B cell (primary cell): ENCODE measurements at regions not wholly inside any gene's neighbourhood (a gene's known extent, or its start where the extent isn't known, plus 50 kb on each side); places are given as distances from the start of the nearest gene placed in this dataset.

Experiments
- EZH2 ChIP-seq: IDR thresholded peaks from 2 replicates; pipeline ENCODE4 v1.6.1; 2012; ENCODE audit warnings: borderline replicate concordance, low read depth, mild to moderate bottlenecking, moderate library complexity, low read length; ENCODE audit not compliant: insufficient read depth, poor library complexity, severe bottlenecking
- TF ChIP-seq, protein P1 (sequence below): fragments of 200-600 bp; IDR thresholded peaks from one replicate; pipeline ENCODE4 v1.8.0; 2022; ENCODE audit warnings: antibody characterized with exemption, mild to moderate bottlenecking

GRCh38 chr11:21986361-21986760, 206.5 kb upstream of the ANO5 start:
- TF ChIP-seq, protein P1, sequence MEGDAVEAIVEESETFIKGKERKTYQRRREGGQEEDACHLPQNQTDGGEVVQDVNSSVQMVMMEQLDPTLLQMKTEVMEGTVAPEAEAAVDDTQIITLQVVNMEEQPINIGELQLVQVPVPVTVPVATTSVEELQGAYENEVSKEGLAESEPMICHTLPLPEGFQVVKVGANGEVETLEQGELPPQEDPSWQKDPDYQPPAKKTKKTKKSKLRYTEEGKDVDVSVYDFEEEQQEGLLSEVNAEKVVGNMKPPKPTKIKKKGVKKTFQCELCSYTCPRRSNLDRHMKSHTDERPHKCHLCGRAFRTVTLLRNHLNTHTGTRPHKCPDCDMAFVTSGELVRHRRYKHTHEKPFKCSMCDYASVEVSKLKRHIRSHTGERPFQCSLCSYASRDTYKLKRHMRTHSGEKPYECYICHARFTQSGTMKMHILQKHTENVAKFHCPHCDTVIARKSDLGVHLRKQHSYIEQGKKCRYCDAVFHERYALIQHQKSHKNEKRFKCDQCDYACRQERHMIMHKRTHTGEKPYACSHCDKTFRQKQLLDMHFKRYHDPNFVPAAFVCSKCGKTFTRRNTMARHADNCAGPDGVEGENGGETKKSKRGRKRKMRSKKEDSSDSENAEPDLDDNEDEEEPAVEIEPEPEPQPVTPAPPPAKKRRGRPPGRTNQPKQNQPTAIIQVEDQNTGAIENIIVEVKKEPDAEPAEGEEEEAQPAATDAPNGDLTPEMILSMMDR, result no peak
- TF ChIP-seq EZH2, result no peak
